Psoas muscle (tissue), 7 donors: ENCODE measurements at regions not wholly inside any gene's neighbourhood (a gene's known extent, or its start where the extent isn't known, plus 50 kb on each side); places are given as distances from the start of the nearest gene placed in this dataset.

Source experiments
- ATAC-seq, 4 donors: fragments of 200-7000 bp; cut with Tn5 transposase; one replicate each; pipeline ENCODE4 v1.9.1; 2020; ENCODE audit warnings: moderate library complexity in 3 of 4, mild to moderate bottlenecking in 2 of 4
- DNase-seq, 2 donors: peaks; one replicate each; pipeline ENCODE4 v3.0.0-alpha.2; 2020
- H3K27ac ChIP-seq: fragments of 200-600 bp; one replicate; pipeline ENCODE4 v1.8.0; 2022
- H3K27me3 ChIP-seq, 3 donors: fragments of 200-600 bp in 1 of 3; one replicate each; pipeline versions ENCODE4 v1.6.1 to v1.8.0; 2013 to 2022; ENCODE audit warnings: low read length in 2 of 3, mild to moderate bottlenecking in 2 of 3, moderate library complexity in 1 of 3; ENCODE audit not compliant: insufficient read depth in 3 of 3
- H3K36me3 ChIP-seq, 2 donors: fragments of 200-600 bp in 1 of 2; one replicate each; pipeline versions ENCODE4 v1.6.1 to v1.8.0; 2013 to 2022; ENCODE audit warnings: low read depth in 1 of 2, mild to moderate bottlenecking in 1 of 2, moderate library complexity in 1 of 2; ENCODE audit not compliant: insufficient read depth in 1 of 2
- H3K4me1 ChIP-seq: fragments of 200-600 bp; one replicate; pipeline ENCODE4 v1.8.0; 2022
- H3K4me3 ChIP-seq: fragments of 200-600 bp; one replicate; pipeline ENCODE4 v1.8.0; 2022; ENCODE audit warnings: mild to moderate bottlenecking
- H3K9me3 ChIP-seq: fragments of 200-600 bp; one replicate; pipeline ENCODE4 v1.8.0; 2022
- WGBS, 3 donors: extraction: QIAGEN DNeasy Blood & Tissue Kit; methylation state at CpG; one replicate each; pipeline versions ENCODE4 v1.1.6 to v1.1.7; 2013; 5-methylcytosine and 5-hydroxymethylcytosine counted together
- intact Hi-C, 2 donors: fragments of 100-400 bp; cut with DNase I; formaldehyde crosslinking; loops; one replicate each; pipeline versions ENCODE4 v1.11.0 to v1.14.2; 2022
- TF ChIP-seq, protein P1 (sequence below): fragments of 200-600 bp; IDR thresholded peaks from one replicate; pipeline ENCODE4 v1.8.0; 2022; ENCODE audit warnings: antibody characterized with exemption
- donor health status: healthy with polysubstance abuse.
- donor health status: DM: no; HTN: no; CAD: no; lungs with moderate emphysema.
- donor health status: Bipolar disorder and iron deficiency.
- donor health status: healthy.
- donor health status: DM: yes; HTN: yes; CAD: no.
- donor health status: DM: no; HTN: no; CAD: no.
- donor health status: DM: yes; HTN: yes; CAD: no.

- DNase-seq (no peak), ATAC-seq (no peak)
- H3K9me3 ChIP-seq: no peaks in the 10 kb centered on the region
- H3K4me1 ChIP-seq: no peaks in the 10 kb centered on the region
- no peaks in the 10 kb centered on the region for H3K36me3 ChIP-seq
- no peak overlapping the region for H3K27ac ChIP-seq
- WGBS, 3 donors: 61 to 65% (median 64%) methylated on average over 5 of the region's 5 CpGs
- no peak overlapping the region for H3K4me3 ChIP-seq
- TF ChIP-seq, protein P1, sequence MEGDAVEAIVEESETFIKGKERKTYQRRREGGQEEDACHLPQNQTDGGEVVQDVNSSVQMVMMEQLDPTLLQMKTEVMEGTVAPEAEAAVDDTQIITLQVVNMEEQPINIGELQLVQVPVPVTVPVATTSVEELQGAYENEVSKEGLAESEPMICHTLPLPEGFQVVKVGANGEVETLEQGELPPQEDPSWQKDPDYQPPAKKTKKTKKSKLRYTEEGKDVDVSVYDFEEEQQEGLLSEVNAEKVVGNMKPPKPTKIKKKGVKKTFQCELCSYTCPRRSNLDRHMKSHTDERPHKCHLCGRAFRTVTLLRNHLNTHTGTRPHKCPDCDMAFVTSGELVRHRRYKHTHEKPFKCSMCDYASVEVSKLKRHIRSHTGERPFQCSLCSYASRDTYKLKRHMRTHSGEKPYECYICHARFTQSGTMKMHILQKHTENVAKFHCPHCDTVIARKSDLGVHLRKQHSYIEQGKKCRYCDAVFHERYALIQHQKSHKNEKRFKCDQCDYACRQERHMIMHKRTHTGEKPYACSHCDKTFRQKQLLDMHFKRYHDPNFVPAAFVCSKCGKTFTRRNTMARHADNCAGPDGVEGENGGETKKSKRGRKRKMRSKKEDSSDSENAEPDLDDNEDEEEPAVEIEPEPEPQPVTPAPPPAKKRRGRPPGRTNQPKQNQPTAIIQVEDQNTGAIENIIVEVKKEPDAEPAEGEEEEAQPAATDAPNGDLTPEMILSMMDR: no peak
- intact Hi-C loops: no loop called here
- H3K27me3 ChIP-seq: no peaks in the 10 kb centered on the region
These were observed 324.4 kb upstream of the CELF4 start for GRCh38 chr18:37889963-37890362.

DNA sequence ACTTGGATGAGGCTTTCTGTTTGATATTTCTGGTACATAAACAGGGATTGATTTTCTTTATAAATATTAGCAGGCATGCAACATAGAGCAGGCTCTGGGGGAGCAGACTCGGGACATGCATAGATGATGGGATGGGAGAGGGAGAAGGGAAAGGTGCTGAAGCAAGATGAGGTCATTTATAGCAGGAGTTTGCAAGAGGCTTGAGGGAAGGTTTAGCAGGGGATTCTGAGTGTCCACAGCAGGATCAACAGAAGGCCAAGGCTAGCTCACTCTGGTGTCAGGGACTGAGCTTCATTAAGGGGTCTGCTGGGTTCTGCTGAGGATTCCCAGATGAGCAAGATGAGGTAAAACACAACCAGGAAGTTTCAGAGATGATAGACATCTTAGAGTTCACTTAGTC, 309.1 kb upstream of the CELF4 start:
- 75 to 88% (median 86%) methylated on average over 1 of the region's 1 CpG for WGBS, 3 donors
- DNase-seq (no peak), ATAC-seq (no peak)
- no peaks in the 10 kb centered on the region for H3K4me1 ChIP-seq
- H3K36me3 ChIP-seq: no peaks in the 10 kb centered on the region
- H3K27ac ChIP-seq: no peak overlapping the region
- H3K27me3 ChIP-seq: no peaks in the 10 kb centered on the region
- TF ChIP-seq, protein P1: no peak
- no peak overlapping the region for H3K4me3 ChIP-seq
- H3K9me3 ChIP-seq: no peaks in the 10 kb centered on the region
- intact Hi-C loops: no loop called here

GRCh38 chr18:37873416-37873815, 307.8 kb upstream of the CELF4 start:
- ATAC-seq: no peak
- intact Hi-C loops: no loop called here
- Histone ChIP-seq H3K4me3 (no peak overlapping the region), H3K27ac (no peak overlapping the region), H3K27me3 (no peaks in the 10 kb centered on the region), H3K9me3 (no peaks in the 10 kb centered on the region), H3K4me1 (no peaks in the 10 kb centered on the region), H3K36me3 (no peaks in the 10 kb centered on the region)
- TF ChIP-seq, protein P1: no peak
- WGBS, 3 donors: 15 to 29% (median 20%) methylated on average over 1 of the region's 1 CpG
- DNase-seq: no peak

DNA sequence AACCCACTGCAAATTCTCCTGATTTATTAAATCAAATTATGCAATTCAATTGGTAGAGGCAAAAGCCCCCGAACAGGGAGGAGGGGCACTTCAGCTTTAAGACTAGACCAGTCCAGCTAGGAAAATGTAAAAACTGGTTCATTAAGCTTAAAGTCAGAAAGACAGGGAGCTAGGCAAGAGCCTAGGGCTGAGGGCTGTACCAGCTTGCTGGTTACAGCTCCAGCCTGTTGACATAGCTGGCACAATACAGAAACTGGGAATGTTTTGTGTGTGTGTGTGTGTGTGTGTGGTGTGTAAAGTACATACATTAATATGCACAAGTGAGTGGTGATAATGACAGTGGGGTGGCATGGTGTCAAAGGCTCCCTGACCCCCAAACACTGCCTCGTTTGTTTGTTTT, 307.0 kb upstream of the CELF4 start:
- Histone ChIP-seq H3K4me3 (no peak overlapping the region), H3K27me3 (no peaks in the 10 kb centered on the region), H3K27ac (no peak overlapping the region), H3K9me3 (no peaks in the 10 kb centered on the region), H3K36me3 (no peaks in the 10 kb centered on the region), H3K4me1 (no peaks in the 10 kb centered on the region)
- WGBS, 3 donors: 49 to 61% (median 54%) methylated on average over 2 of the region's 2 CpGs
- intact Hi-C loops: no loop called here
- TF ChIP-seq, protein P1: no peak
- ATAC-seq: no peak
- DNase-seq: no peak

- 14 to 33% (median 20%) methylated on average over 1 of the region's 1 CpG for WGBS, 3 donors
- Histone ChIP-seq H3K36me3 (no peaks in the 10 kb centered on the region), H3K27ac (no peak overlapping the region), H3K27me3 (no peaks in the 10 kb centered on the region), H3K9me3 (no peaks in the 10 kb centered on the region), H3K4me1 (no peaks in the 10 kb centered on the region), H3K4me3 (no peak overlapping the region)
- ATAC-seq (no peak), DNase-seq (no peak)
- TF ChIP-seq, protein P1: no peak
- intact Hi-C loops: no loop called here
These were observed 306.0 kb upstream of the CELF4 start for GRCh38 chr18:37871561-37871960.
